ENCODE measurements at regions not wholly inside any gene's neighbourhood (a gene's known extent, or its start where the extent isn't known, plus 50 kb on each side); places are given as distances from the start of the nearest gene placed in this dataset.

DNA sequence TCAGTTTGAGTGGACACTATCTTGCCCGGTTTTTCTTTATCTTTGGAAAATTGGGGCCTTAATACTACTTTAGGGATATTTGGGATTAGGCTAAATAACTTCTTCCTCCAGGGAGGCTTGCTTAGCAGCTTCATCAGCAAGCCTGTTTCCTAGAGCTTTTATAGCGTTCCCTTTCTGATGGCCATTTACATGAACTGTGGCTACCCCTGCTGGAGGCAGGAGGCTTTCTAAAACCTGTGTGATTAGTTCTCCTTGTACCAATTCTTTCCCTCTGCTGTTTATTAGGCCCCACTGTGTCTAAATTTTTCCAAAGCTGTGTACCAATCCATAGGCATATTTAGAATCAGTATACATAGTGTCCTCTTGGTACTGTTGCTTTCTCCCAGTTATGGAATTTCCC, 61.7 kb upstream of the CNTNAP2 start:
- H2BK15ac ChIP-seq (ENCODE audit: low read depth, low read length) = no peak overlapping the region
- H3K9ac ChIP-seq (ENCODE audit: low read depth, low read length) = no peak overlapping the region
- H3K27me3 ChIP-seq (ENCODE audit: control insufficient read depth, insufficient read depth, low read length) = no peaks in the 10 kb centered on the region
- intact Hi-C loops (cut with micrococcal nuclease) = no loop called here
- no peaks in the 10 kb centered on the region for H3K4me1 ChIP-seq (ENCODE audit: control insufficient read depth, insufficient read depth, low read length)
- WGBS, 2 experiments (ENCODE audit: extremely low coverage in 2 of 2, insufficient read length in 1 of 2) = no CpG with 5 or more reads among the region's 2 CpGs
- no peak overlapping the region for H2BK5ac ChIP-seq (ENCODE audit: low read depth, low read length, poor library complexity, severe bottlenecking)
- dilution Hi-C loops (cut with HindIII; ENCODE audit: low sequenced_read_pairs, unreplicated experiment) = no loop called here
- no TSS peak for BruUV-seq (replicated peaks)
- no peak overlapping the region for H3K4ac ChIP-seq (ENCODE audit: low read depth, low read length)
- no peak overlapping the region for H2AFZ ChIP-seq (replicated peaks; ENCODE audit: low read length, poor library complexity)
- no peak overlapping the region for H3K27ac ChIP-seq (ENCODE audit: insufficient read depth, low read length)
- no peaks in the 10 kb centered on the region for H3K9me1 ChIP-seq (ENCODE audit: insufficient read depth, low read length)
- no peak overlapping the region for H3K4me3 ChIP-seq (ENCODE audit: insufficient read depth, low read depth, low read length)
- H3K18ac ChIP-seq (ENCODE audit: low read depth, low read length) = no peak overlapping the region
- H2BK20ac ChIP-seq (ENCODE audit: low read depth, low read length) = no peak overlapping the region
- peaks cover 11% of the 10 kb centered on the region for H3K9me3 ChIP-seq (ENCODE audit: control insufficient read depth, insufficient read depth, low read length)
- ATAC-seq (ENCODE audit: low read depth) = no peak
- H2AK9ac ChIP-seq (replicated peaks; ENCODE audit: low read depth, low read length, poor library complexity) = no peak overlapping the region
- no peaks in the 10 kb centered on the region for H3K36me3 ChIP-seq (ENCODE audit: control insufficient read depth, insufficient read depth, low read length)
- H4K5ac ChIP-seq (ENCODE audit: low read depth, low read length) = no peak overlapping the region
- no peak overlapping the region for H4K8ac ChIP-seq (ENCODE audit: low read depth in 2 of 2, low read length in 2 of 2)
- H3K4me2 ChIP-seq (ENCODE audit: low read depth, low read length) = no peak overlapping the region
- ChIA-PET CTCF (no interaction called here), POLR2A (ENCODE audit: unreplicated experiment) (no interaction called here)
- no peak for DNase-seq
- H3K56ac ChIP-seq (ENCODE audit: extremely low read depth, insufficient read depth, low read length) = no peak overlapping the region
- no peak overlapping the region for H3K14ac ChIP-seq (replicated peaks; ENCODE audit: low read depth, low read length)
- in situ Hi-C loops (cut with MboI; ENCODE audit: low sequenced_read_pairs) = no loop called here
- no peak overlapping the region for H3K23ac ChIP-seq (ENCODE audit: low read depth, low read length)
- no peaks in the 10 kb centered on the region for H3K79me1 ChIP-seq (ENCODE audit: low read depth in 1 of 2, low read length in 2 of 2)
- H4K91ac ChIP-seq (ENCODE audit: insufficient read depth, low read depth, low read length) = no peak overlapping the region
- TF ChIP-seq MAFK (IDR thresholded peaks at IDR 0.05; ENCODE audit: low read depth, low read length) = no peak
- no peak for TF ChIP-seq MXI1 (IDR thresholded peaks at IDR 0.05; ENCODE audit: borderline replicate concordance, low read depth, low read length)
- TF ChIP-seq RAD21 (IDR thresholded peaks at IDR 0.05; ENCODE audit: low read length) = no peak
- TF ChIP-seq BHLHE40 (IDR thresholded peaks at IDR 0.05; ENCODE audit: low read depth, low read length) = no peak
- TF ChIP-seq, protein P1, sequence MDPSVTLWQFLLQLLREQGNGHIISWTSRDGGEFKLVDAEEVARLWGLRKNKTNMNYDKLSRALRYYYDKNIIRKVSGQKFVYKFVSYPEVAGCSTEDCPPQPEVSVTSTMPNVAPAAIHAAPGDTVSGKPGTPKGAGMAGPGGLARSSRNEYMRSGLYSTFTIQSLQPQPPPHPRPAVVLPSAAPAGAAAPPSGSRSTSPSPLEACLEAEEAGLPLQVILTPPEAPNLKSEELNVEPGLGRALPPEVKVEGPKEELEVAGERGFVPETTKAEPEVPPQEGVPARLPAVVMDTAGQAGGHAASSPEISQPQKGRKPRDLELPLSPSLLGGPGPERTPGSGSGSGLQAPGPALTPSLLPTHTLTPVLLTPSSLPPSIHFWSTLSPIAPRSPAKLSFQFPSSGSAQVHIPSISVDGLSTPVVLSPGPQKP (IDR thresholded peaks at IDR 0.05; ENCODE audit: borderline replicate concordance, low read depth, low read length) = no peak
- no peak for TF ChIP-seq RFX5 (IDR thresholded peaks at IDR 0.05; ENCODE audit: low read depth, low read length)
- TF ChIP-seq, protein P2, sequence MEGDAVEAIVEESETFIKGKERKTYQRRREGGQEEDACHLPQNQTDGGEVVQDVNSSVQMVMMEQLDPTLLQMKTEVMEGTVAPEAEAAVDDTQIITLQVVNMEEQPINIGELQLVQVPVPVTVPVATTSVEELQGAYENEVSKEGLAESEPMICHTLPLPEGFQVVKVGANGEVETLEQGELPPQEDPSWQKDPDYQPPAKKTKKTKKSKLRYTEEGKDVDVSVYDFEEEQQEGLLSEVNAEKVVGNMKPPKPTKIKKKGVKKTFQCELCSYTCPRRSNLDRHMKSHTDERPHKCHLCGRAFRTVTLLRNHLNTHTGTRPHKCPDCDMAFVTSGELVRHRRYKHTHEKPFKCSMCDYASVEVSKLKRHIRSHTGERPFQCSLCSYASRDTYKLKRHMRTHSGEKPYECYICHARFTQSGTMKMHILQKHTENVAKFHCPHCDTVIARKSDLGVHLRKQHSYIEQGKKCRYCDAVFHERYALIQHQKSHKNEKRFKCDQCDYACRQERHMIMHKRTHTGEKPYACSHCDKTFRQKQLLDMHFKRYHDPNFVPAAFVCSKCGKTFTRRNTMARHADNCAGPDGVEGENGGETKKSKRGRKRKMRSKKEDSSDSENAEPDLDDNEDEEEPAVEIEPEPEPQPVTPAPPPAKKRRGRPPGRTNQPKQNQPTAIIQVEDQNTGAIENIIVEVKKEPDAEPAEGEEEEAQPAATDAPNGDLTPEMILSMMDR (conservative IDR thresholded peaks at IDR 0.05; ENCODE audit: low read depth, low read length) = no peak
- TF ChIP-seq SMC3 (IDR thresholded peaks at IDR 0.05; ENCODE audit: low read depth, low read length) = no peak
- TF ChIP-seq, protein P3, sequence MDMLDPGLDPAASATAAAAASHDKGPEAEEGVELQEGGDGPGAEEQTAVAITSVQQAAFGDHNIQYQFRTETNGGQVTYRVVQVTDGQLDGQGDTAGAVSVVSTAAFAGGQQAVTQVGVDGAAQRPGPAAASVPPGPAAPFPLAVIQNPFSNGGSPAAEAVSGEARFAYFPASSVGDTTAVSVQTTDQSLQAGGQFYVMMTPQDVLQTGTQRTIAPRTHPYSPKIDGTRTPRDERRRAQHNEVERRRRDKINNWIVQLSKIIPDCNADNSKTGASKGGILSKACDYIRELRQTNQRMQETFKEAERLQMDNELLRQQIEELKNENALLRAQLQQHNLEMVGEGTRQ (IDR thresholded peaks at IDR 0.05; ENCODE audit: low read depth, low read length) = no peak
- no peak for TF ChIP-seq MAZ (IDR thresholded peaks at IDR 0.05; ENCODE audit: borderline replicate concordance, low read depth, low read length)
- no peaks in the 10 kb centered on the region for H4K20me1 ChIP-seq (ENCODE audit: insufficient read depth, low read length)
- no peak overlapping the region for H2BK120ac ChIP-seq (ENCODE audit: low read depth, low read length)
- no peak overlapping the region for H2AK5ac ChIP-seq (ENCODE audit: low read depth, low read length)

Data from IMR-90 (cell line).